ENCODE measurements at regions not wholly inside any gene's neighbourhood (a gene's known extent, or its start where the extent isn't known, plus 50 kb on each side); places are given as distances from the start of the nearest gene placed in this dataset.
A peak's percentile ranks its signal among the peaks of the same experiment; 100 is the strongest.
"Not testable (repeated sequence)": the region's sequence is repeated elsewhere in the genome, so short reads cannot be mapped to it uniquely, and the experiment has no call there.

DNA sequence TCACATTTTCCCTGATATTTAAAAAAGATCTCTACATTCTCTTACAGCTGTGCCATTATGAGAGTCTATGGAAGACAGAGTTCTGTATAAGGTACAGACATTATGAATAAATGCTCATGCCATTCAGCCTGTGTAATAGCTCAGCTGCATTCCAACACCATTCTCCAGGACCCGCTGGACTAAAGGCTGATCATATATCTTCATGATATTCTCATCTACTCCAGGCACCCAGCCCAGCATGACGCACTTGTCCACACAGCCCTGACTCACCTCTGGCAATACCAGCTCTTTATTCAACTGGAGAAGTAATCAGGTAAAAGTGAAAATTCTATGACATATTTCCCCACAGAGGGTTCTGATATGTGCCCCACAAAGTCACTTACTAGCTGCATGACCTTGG, 437.5 kb upstream of the FGF16 start:
- DNase-seq: no peak
- H3K27ac ChIP-seq: no peak overlapping the region
- intact Hi-C loops (cut with DNase I): no loop called here
- WGBS, 3 donors: 33 to 40% (median 37%) methylated on average over 2 of the region's 2 CpGs
- no peaks in the 10 kb centered on the region for H3K36me3 ChIP-seq (ENCODE audit: insufficient read depth in 1 of 2, low read depth in 1 of 2)
- no peaks in the 10 kb centered on the region for H3K4me1 ChIP-seq
- H3K27me3 ChIP-seq (ENCODE audit: insufficient read depth in 3 of 3, low read length in 2 of 3): peaks cover 0 to 2% (median 0%) of the 10 kb centered on the region in 3 donors
- H3K4me3 ChIP-seq: no peak overlapping the region
- H3K9me3 ChIP-seq: no peaks in the 10 kb centered on the region
- TF ChIP-seq, protein P1, sequence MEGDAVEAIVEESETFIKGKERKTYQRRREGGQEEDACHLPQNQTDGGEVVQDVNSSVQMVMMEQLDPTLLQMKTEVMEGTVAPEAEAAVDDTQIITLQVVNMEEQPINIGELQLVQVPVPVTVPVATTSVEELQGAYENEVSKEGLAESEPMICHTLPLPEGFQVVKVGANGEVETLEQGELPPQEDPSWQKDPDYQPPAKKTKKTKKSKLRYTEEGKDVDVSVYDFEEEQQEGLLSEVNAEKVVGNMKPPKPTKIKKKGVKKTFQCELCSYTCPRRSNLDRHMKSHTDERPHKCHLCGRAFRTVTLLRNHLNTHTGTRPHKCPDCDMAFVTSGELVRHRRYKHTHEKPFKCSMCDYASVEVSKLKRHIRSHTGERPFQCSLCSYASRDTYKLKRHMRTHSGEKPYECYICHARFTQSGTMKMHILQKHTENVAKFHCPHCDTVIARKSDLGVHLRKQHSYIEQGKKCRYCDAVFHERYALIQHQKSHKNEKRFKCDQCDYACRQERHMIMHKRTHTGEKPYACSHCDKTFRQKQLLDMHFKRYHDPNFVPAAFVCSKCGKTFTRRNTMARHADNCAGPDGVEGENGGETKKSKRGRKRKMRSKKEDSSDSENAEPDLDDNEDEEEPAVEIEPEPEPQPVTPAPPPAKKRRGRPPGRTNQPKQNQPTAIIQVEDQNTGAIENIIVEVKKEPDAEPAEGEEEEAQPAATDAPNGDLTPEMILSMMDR (IDR thresholded peaks at IDR 0.05): no peak
- no peak for ATAC-seq

DNA sequence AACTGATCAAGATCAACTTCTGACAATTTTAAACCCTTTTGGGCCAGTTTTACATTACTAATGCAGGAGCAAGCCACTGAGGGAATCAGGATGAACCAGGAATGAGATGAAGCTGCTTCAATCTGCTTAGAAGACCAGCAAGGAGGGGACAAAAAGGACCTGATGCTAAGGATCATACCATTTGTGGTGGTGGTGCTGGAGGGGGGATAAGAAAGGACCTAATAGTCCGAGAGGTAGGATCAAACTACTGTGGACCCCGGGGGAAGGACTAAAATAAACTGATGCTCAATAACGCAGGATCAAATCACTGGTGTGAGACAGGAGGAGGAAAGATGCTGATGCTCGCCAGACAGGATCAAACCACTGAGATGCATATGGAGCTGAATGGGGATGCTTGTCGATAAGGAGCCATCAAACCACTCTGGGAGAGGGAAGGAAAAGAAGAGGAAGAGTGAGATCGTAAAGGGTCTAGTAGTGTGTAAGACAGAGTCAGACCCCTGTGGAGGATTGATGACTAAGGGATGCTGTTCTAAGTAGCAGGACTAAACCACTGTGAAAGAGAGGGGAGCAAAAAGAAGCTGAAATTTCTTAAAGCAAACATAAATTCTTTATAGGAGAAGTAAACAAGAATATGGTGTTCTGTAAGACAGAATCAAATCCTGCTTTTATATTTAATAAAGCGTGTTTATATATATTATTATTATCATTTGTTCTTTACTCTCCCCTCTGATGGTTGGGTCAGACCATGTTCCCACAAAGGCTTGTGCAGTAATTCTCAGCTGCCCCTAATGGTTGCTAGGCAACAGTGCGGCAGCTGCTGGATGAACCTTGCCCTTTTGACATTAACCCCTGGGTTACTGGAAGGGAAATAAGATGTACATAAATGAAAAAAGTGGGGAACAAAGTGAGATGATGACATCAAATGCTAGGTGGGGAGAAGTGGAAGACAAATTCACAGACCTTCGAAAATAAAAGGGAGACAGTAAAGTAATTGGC, 432.5 kb upstream of the FGF16 start:
- no peak for ATAC-seq
- Histone ChIP-seq H3K36me3 (ENCODE audit: insufficient read depth in 1 of 2, low read depth in 1 of 2) (no peaks in the 10 kb centered on the region), H3K4me1 (no peaks in the 10 kb centered on the region), H3K9me3 (no peaks in the 10 kb centered on the region), H3K4me3 (no peak overlapping the region), H3K27me3 (ENCODE audit: insufficient read depth in 3 of 3, low read length in 2 of 3) (peaks cover 0 to 2% (median 0%) of the 10 kb centered on the region in 3 donors), H3K27ac (no peak overlapping the region)
- no peak for DNase-seq
- intact Hi-C loops (cut with DNase I): no loop called here
- TF ChIP-seq, protein P1 (IDR thresholded peaks at IDR 0.05): no peak
- 18 to 30% (median 24%) methylated on average over 9 of the region's 9 CpGs for WGBS, 3 donors

DNA sequence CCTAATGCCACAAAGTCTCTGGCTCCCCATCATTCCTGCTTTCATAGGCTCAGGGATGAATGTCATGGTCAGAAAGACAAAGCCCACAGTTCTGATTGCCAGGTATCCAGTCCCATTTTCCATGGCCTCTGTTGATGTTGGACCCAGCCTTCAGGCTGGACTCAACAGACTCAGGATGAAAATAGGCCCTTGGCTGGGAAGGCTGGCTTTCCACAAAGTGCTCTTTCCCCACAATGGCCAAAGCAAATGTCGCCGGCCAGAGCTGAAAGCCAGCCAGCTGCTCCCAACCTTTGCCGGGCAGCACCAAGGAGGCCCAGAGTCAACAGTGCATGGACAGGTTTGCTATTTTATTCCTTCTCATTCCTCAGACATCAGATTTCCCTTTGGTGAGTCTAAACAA, 430.1 kb upstream of the FGF16 start:
- intact Hi-C loops (cut with DNase I): no loop called here

DNA sequence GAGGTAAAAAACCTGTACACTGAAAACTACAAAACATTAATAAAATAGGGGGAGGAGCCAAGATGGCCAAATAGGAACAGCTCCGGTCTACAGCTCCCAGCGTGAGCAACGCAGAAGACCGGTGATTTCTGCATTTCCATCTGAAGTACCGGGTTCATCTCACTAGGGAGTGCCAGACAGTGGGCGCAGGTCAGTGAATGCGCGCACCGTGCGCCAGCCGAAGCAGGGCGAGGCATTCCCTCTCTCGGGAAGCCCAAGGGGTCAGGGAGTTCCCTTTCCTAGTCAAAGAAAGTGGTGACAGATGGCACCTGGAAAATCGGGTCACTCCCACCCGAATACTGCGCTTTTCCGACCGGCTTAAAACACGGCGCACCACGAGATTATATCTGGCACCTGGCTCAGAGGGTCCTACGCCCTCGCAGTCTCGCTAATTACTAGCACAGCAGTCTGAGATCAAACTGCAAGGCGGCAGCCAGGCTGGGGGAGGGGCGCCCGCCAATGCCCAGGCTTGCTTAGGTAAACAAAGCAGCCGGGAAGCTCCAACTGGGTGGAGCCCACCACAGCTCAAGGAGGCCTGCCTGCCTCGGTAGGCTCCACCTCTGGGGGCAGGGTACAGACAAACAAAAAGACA, 400.9 kb upstream of the FGF16 start:
- ATAC-seq; H3K4me1 ChIP-seq; H3K36me3 ChIP-seq (ENCODE audit: insufficient read depth in 1 of 2, low read depth in 1 of 2); H3K27me3 ChIP-seq (ENCODE audit: insufficient read depth in 3 of 3, low read length in 2 of 3); H3K9me3 ChIP-seq; DNase-seq; intact Hi-C loops (cut with DNase I); H3K27ac ChIP-seq: not testable (repeated sequence)
- peak overlapping the region; percentile 38 for H3K4me3 ChIP-seq
- WGBS, 3 donors: 1 to 22% (median 2%) methylated on average over 29 of the region's 29 CpGs

More for the DNA sequence above, 430.1 kb upstream of the FGF16 start:
- DNase-seq (no peak), ATAC-seq (no peak)
- Histone ChIP-seq H3K27ac (no peak overlapping the region), H3K9me3 (no peaks in the 10 kb centered on the region), H3K27me3 (ENCODE audit: insufficient read depth in 3 of 3, low read length in 2 of 3) (peaks cover 0 to 7% (median 0%) of the 10 kb centered on the region in 3 donors), H3K36me3 (ENCODE audit: insufficient read depth in 1 of 2, low read depth in 1 of 2) (no peaks in the 10 kb centered on the region), H3K4me3 (no peak overlapping the region), H3K4me1 (no peaks in the 10 kb centered on the region)
- TF ChIP-seq, protein P1 (IDR thresholded peaks at IDR 0.05): no peak
- WGBS, 3 donors: 36 to 53% (median 49%) methylated on average over 3 of the region's 3 CpGs

DNA sequence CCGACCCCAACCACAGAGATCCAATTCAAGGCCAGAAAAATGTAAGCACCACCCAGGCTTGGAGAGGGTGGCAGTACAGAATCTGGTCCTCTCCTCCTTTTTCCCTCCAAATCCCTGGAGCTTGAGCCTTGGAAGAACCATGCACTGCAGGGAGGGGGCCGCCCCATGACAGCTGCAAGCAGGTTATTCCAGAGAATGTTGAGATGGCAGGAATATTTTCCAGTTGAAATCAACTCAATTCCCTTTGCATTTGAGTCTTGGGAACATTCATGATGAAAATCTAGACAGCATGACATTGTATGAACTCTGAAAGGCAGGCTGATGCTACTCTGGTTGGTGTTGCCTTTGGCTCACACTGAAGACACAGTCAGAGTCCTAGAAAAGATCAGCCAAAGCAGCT, 386.6 kb upstream of the FGF16 start:
- Histone ChIP-seq H3K4me3 (no peak overlapping the region), H3K36me3 (ENCODE audit: insufficient read depth in 1 of 2, low read depth in 1 of 2) (no peaks in the 10 kb centered on the region), H3K9me3 (no peaks in the 10 kb centered on the region), H3K27me3 (ENCODE audit: insufficient read depth in 3 of 3, low read length in 2 of 3) (no peaks in the 10 kb centered on the region), H3K4me1 (no peaks in the 10 kb centered on the region), H3K27ac (no peak overlapping the region)
- 29 to 40% (median 32%) methylated on average over 2 of the region's 2 CpGs for WGBS, 3 donors
- ATAC-seq: no peak
- DNase-seq: no peak
- TF ChIP-seq, protein P1 (IDR thresholded peaks at IDR 0.05): no peak
- intact Hi-C loops (cut with DNase I): no loop called here

Measured in psoas muscle (tissue), 7 donors.